HCT116 (cell line): ENCODE measurements at regions not wholly inside any gene's neighbourhood (a gene's known extent, or its start where the extent isn't known, plus 50 kb on each side); places are given as distances from the start of the nearest gene placed in this dataset.

Source experiments
- CEBPB ChIP-seq: IDR thresholded peaks from 2 replicates; pipeline ENCODE4 v1.6.1; 2012; ENCODE audit warnings: low read depth
- EGR1 ChIP-seq: IDR thresholded peaks from 2 replicates; pipeline ENCODE4 v1.6.1; 2012; ENCODE audit warnings: low read depth
- EZH2 ChIP-seq: fragments of 200-600 bp; sonication (generic); IDR thresholded peaks from 2 replicates; pipeline ENCODE4 v1.6.1; 2017; ENCODE audit warnings: antibody characterized with exemption, mixed run types
- FOSL1 ChIP-seq: IDR thresholded peaks from 2 replicates; pipeline ENCODE4 v1.6.1; 2012; ENCODE audit warnings: low read depth
- POLR2A ChIP-seq: IDR thresholded peaks from 2 replicates; pipeline ENCODE4 v1.7.0; 2011; ENCODE audit warnings: borderline replicate concordance; ENCODE audit not compliant: insufficient read depth, insufficient read length; ENCODE audit errors: extremely low read depth
- POLR2AphosphoS5 ChIP-seq: IDR thresholded peaks from 2 replicates; pipeline ENCODE4 v1.6.1; 2011; ENCODE audit warnings: mild to moderate bottlenecking, low read depth, low read length, moderate library complexity
- RAD21 ChIP-seq: IDR thresholded peaks from 2 replicates; pipeline ENCODE4 v1.6.1; 2012; ENCODE audit warnings: low read depth, mild to moderate bottlenecking
- SIN3A ChIP-seq: IDR thresholded peaks from 2 replicates; pipeline ENCODE4 v1.6.1; 2012; ENCODE audit warnings: low read depth
- TCF7L2 ChIP-seq: IDR thresholded peaks from 2 replicates; pipeline ENCODE4 v1.7.0; 2011; ENCODE audit warnings: borderline replicate concordance, inconsistent platforms; ENCODE audit not compliant: insufficient read depth, insufficient read length; ENCODE audit errors: extremely low read depth
- ZNF274 ChIP-seq: fragments of 200-500 bp; sonication (Bioruptor generic); IDR thresholded peaks from 2 replicates; pipeline ENCODE4 v1.6.1; 2014; ENCODE audit warnings: mild to moderate bottlenecking, low read depth, low read length, inconsistent platforms
- TF ChIP-seq, protein P1 (sequence below): IDR thresholded peaks from 2 replicates; pipeline ENCODE4 v1.6.1; 2012; ENCODE audit warnings: low read depth
- TF ChIP-seq, protein P2 (sequence below), 3 experiments: fragments of 200-600 bp in 1 of 3; sonication (generic) in 1 of 3; IDR thresholded peaks in 2 of 3; conservative IDR thresholded peaks in 1 of 3; 2 replicates each; pipeline ENCODE4 v1.5.1; 2012 to 2017; ENCODE audit warnings: low read depth in 2 of 3, low read length in 2 of 3, antibody characterized with exemption in 1 of 3, borderline replicate concordance in 1 of 3, control low read depth in 1 of 3, mild to moderate bottlenecking in 1 of 3, mixed read lengths in 1 of 3, mixed run types in 1 of 3, moderate library complexity in 1 of 3; ENCODE audit not compliant: insufficient read depth in 1 of 3
- TF ChIP-seq, protein P3 (sequence below): IDR thresholded peaks from 2 replicates; pipeline ENCODE4 v1.6.1; 2012

DNA sequence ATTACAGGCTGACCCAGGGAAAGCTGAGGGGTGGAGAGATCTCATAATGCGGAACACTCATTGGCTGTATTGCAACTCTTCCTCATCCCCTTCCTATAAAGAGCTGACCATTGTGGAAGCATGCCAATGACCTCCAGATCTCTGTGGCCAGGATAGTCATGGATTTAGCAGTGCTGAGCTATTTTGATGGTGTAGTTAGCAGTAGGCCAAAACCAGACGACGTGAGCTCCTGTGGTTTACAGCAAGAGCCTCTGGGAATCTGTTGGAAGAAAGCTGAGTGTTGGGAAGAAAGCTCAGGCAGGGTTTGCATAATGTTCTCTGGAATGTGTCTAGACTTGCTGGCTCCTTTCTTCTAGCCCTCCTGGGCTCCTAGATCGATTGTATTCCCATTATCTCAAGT is 187.5 kb upstream of the GPC6 start:
- TF ChIP-seq, protein P1, sequence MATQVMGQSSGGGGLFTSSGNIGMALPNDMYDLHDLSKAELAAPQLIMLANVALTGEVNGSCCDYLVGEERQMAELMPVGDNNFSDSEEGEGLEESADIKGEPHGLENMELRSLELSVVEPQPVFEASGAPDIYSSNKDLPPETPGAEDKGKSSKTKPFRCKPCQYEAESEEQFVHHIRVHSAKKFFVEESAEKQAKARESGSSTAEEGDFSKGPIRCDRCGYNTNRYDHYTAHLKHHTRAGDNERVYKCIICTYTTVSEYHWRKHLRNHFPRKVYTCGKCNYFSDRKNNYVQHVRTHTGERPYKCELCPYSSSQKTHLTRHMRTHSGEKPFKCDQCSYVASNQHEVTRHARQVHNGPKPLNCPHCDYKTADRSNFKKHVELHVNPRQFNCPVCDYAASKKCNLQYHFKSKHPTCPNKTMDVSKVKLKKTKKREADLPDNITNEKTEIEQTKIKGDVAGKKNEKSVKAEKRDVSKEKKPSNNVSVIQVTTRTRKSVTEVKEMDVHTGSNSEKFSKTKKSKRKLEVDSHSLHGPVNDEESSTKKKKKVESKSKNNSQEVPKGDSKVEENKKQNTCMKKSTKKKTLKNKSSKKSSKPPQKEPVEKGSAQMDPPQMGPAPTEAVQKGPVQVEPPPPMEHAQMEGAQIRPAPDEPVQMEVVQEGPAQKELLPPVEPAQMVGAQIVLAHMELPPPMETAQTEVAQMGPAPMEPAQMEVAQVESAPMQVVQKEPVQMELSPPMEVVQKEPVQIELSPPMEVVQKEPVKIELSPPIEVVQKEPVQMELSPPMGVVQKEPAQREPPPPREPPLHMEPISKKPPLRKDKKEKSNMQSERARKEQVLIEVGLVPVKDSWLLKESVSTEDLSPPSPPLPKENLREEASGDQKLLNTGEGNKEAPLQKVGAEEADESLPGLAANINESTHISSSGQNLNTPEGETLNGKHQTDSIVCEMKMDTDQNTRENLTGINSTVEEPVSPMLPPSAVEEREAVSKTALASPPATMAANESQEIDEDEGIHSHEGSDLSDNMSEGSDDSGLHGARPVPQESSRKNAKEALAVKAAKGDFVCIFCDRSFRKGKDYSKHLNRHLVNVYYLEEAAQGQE, result no peak
- no peak for TF ChIP-seq POLR2A
- TF ChIP-seq ZNF274, result no peak
- TF ChIP-seq, protein P2, sequence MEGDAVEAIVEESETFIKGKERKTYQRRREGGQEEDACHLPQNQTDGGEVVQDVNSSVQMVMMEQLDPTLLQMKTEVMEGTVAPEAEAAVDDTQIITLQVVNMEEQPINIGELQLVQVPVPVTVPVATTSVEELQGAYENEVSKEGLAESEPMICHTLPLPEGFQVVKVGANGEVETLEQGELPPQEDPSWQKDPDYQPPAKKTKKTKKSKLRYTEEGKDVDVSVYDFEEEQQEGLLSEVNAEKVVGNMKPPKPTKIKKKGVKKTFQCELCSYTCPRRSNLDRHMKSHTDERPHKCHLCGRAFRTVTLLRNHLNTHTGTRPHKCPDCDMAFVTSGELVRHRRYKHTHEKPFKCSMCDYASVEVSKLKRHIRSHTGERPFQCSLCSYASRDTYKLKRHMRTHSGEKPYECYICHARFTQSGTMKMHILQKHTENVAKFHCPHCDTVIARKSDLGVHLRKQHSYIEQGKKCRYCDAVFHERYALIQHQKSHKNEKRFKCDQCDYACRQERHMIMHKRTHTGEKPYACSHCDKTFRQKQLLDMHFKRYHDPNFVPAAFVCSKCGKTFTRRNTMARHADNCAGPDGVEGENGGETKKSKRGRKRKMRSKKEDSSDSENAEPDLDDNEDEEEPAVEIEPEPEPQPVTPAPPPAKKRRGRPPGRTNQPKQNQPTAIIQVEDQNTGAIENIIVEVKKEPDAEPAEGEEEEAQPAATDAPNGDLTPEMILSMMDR (IDR thresholded peaks at IDR 0.05 in 2 of 3, conservative IDR thresholded peaks at IDR 0.05 in 1 of 3; ENCODE audit: borderline replicate concordance in 1 of 3, insufficient read depth in 1 of 3, low read depth in 2 of 3, low read length in 2 of 3), result no peak
- no peak for TF ChIP-seq EZH2
- no peak for TF ChIP-seq POLR2AphosphoS5
- no peak for TF ChIP-seq CEBPB
- no peak for TF ChIP-seq RAD21
- no peak for TF ChIP-seq FOSL1
- TF ChIP-seq EGR1, result no peak
- TF ChIP-seq, protein P3, sequence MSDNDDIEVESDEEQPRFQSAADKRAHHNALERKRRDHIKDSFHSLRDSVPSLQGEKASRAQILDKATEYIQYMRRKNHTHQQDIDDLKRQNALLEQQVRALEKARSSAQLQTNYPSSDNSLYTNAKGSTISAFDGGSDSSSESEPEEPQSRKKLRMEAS, result no peak
- no peak for TF ChIP-seq TCF7L2
- TF ChIP-seq SIN3A, result no peak
